ENCODE measurements at regions not wholly inside any gene's neighbourhood (a gene's known extent, or its start where the extent isn't known, plus 50 kb on each side); places are given as distances from the start of the nearest gene placed in this dataset.

GRCh38 chr1:209503196-209503595, 80.3 kb upstream of the CAMK1G start:
- Histone ChIP-seq H4K20me1 (ENCODE audit: insufficient read depth, low read length, poor library complexity, severe bottlenecking) (no peaks in the 10 kb centered on the region), H3K4me3 (ENCODE audit: low read length, poor library complexity, severe bottlenecking) (no peak overlapping the region), H3K4me1 (ENCODE audit: insufficient read depth, low read length, poor library complexity, severe bottlenecking) (no peaks in the 10 kb centered on the region), H3K9ac (ENCODE audit: low read depth, low read length, poor library complexity, severe bottlenecking) (no peak overlapping the region), H3K9me2 (replicated peaks; ENCODE audit: low read depth, low read length) (no peaks in the 10 kb centered on the region), H3K36me3 (ENCODE audit: insufficient read depth, low read length) (no peaks in the 10 kb centered on the region), H3K27me3 (ENCODE audit: insufficient read depth, low read length, poor library complexity, severe bottlenecking) (no peaks in the 10 kb centered on the region), H3K9me3 (ENCODE audit: insufficient read depth, low read depth, low read length) (no peaks in the 10 kb centered on the region), H3F3A (ENCODE audit: low read depth) (no peaks in the 10 kb centered on the region), H2AFZ (ENCODE audit: low read length) (no peak overlapping the region), H3K79me2 (ENCODE audit: insufficient read depth, low read length) (no peaks in the 10 kb centered on the region), H3K4me2 (ENCODE audit: low read depth, low read length, poor library complexity, severe bottlenecking) (no peak overlapping the region)
- TF ChIP-seq CTCF (conservative IDR thresholded peaks at IDR 0.05; ENCODE audit: low read length) (no peak), EZH2phosphoT487 (IDR thresholded peaks at IDR 0.05; ENCODE audit: borderline replicate concordance) (no peak)

GRCh38 chr1:209504571-209504970, 78.9 kb upstream of the CAMK1G start:
- H3K27me3 ChIP-seq (ENCODE audit: insufficient read depth, low read length, poor library complexity, severe bottlenecking): no peaks in the 10 kb centered on the region
- no peaks in the 10 kb centered on the region for H3K9me2 ChIP-seq (replicated peaks; ENCODE audit: low read depth, low read length)
- no peaks in the 10 kb centered on the region for H3K79me2 ChIP-seq (ENCODE audit: insufficient read depth, low read length)
- H4K20me1 ChIP-seq (ENCODE audit: insufficient read depth, low read length, poor library complexity, severe bottlenecking): no peaks in the 10 kb centered on the region
- TF ChIP-seq EZH2phosphoT487 (IDR thresholded peaks at IDR 0.05; ENCODE audit: borderline replicate concordance) (no peak), CTCF (conservative IDR thresholded peaks at IDR 0.05; ENCODE audit: low read length) (no peak)
- H3K4me3 ChIP-seq (ENCODE audit: low read length, poor library complexity, severe bottlenecking): no peak overlapping the region
- no peaks in the 10 kb centered on the region for H3K9me3 ChIP-seq (ENCODE audit: insufficient read depth, low read depth, low read length)
- H3K4me1 ChIP-seq (ENCODE audit: insufficient read depth, low read length, poor library complexity, severe bottlenecking): no peaks in the 10 kb centered on the region
- no peak overlapping the region for H3K9ac ChIP-seq (ENCODE audit: low read depth, low read length, poor library complexity, severe bottlenecking)
- no peak overlapping the region for H3K4me2 ChIP-seq (ENCODE audit: low read depth, low read length, poor library complexity, severe bottlenecking)
- no peaks in the 10 kb centered on the region for H3K36me3 ChIP-seq (ENCODE audit: insufficient read depth, low read length)
- no peak overlapping the region for H2AFZ ChIP-seq (ENCODE audit: low read length)
- H3F3A ChIP-seq (ENCODE audit: low read depth): no peaks in the 10 kb centered on the region

GRCh38 chr1:209505044-209505443, 78.5 kb upstream of the CAMK1G start:
- H3K9me3 ChIP-seq (ENCODE audit: insufficient read depth, low read depth, low read length): no peaks in the 10 kb centered on the region
- H3K4me1 ChIP-seq (ENCODE audit: insufficient read depth, low read length, poor library complexity, severe bottlenecking): no peaks in the 10 kb centered on the region
- H3K9ac ChIP-seq (ENCODE audit: low read depth, low read length, poor library complexity, severe bottlenecking): no peak overlapping the region
- no peaks in the 10 kb centered on the region for H3K9me2 ChIP-seq (replicated peaks; ENCODE audit: low read depth, low read length)
- H3K4me2 ChIP-seq (ENCODE audit: low read depth, low read length, poor library complexity, severe bottlenecking): no peak overlapping the region
- H4K20me1 ChIP-seq (ENCODE audit: insufficient read depth, low read length, poor library complexity, severe bottlenecking): no peaks in the 10 kb centered on the region
- no peaks in the 10 kb centered on the region for H3K27me3 ChIP-seq (ENCODE audit: insufficient read depth, low read length, poor library complexity, severe bottlenecking)
- no peak overlapping the region for H3K4me3 ChIP-seq (ENCODE audit: low read length, poor library complexity, severe bottlenecking)
- TF ChIP-seq EZH2phosphoT487 (IDR thresholded peaks at IDR 0.05; ENCODE audit: borderline replicate concordance) (no peak), CTCF (conservative IDR thresholded peaks at IDR 0.05; ENCODE audit: low read length) (no peak)
- no peaks in the 10 kb centered on the region for H3K36me3 ChIP-seq (ENCODE audit: insufficient read depth, low read length)
- no peak overlapping the region for H2AFZ ChIP-seq (ENCODE audit: low read length)
- H3K79me2 ChIP-seq (ENCODE audit: insufficient read depth, low read length): no peaks in the 10 kb centered on the region
- H3F3A ChIP-seq (ENCODE audit: low read depth): no peaks in the 10 kb centered on the region

Data from Loucy (cell line).